RPMI7951 (cell line): ENCODE measurements at regions not wholly inside any gene's neighbourhood (a gene's known extent, or its start where the extent isn't known, plus 50 kb on each side); places are given as distances from the start of the nearest gene placed in this dataset.
A peak's percentile ranks its signal among the peaks of the same experiment; 100 is the strongest.

Source experiments
- DNase-seq: peaks from one replicate; pipeline ENCODE4 v3.0.0-alpha.2; 2012; ENCODE audit warnings: low read depth

- no peak for DNase-seq
These were observed 104.8 kb downstream of the SEC61B start for GRCh38 chr9:99326917-99327189.

GRCh38 chr9:99327667-99328066 is 105.6 kb downstream of the SEC61B start:
- no peak for DNase-seq

GRCh38 chr9:99335280-99335679 is 113.2 kb downstream of the SEC61B start:
- no peak for DNase-seq

- no peak for DNase-seq
These were observed 113.9 kb downstream of the SEC61B start for GRCh38 chr9:99336005-99336404.

GRCh38 chr9:99336531-99336930 is 114.4 kb downstream of the SEC61B start:
- DNase-seq, result no peak

- peak; percentile 35 for DNase-seq
These were observed 118.2 kb downstream of the SEC61B start for GRCh38 chr9:99340281-99340680.

GRCh38 chr9:99341686-99342085 is 119.6 kb downstream of the SEC61B start:
- peak; percentile 61 for DNase-seq

GRCh38 chr9:99345451-99345850 is 123.4 kb downstream of the SEC61B start:
- no peak for DNase-seq

GRCh38 chr9:99345942-99346341 is 123.9 kb downstream of the SEC61B start:
- peak; percentile 64 for DNase-seq

- DNase-seq, result peak; percentile 61
These were observed 125.5 kb downstream of the SEC61B start for GRCh38 chr9:99347568-99347967.

GRCh38 chr9:99348289-99348688 is 126.2 kb downstream of the SEC61B start:
- no peak for DNase-seq

GRCh38 chr9:99349870-99350269 is 127.8 kb downstream of the SEC61B start:
- DNase-seq, result no peak

GRCh38 chr9:99350461-99350860 is 128.4 kb downstream of the SEC61B start:
- DNase-seq, result no peak

- no peak for DNase-seq
These were observed 129.6 kb downstream of the SEC61B start for GRCh38 chr9:99351647-99352046.

- peak; percentile 76 for DNase-seq
These were observed 130.7 kb downstream of the SEC61B start for GRCh38 chr9:99352826-99353225.

- peak; percentile 91 for DNase-seq
These were observed 131.3 kb downstream of the SEC61B start for GRCh38 chr9:99353408-99353807.

GRCh38 chr9:99354104-99354503 is 132.0 kb downstream of the SEC61B start:
- DNase-seq, result peak; percentile 38

GRCh38 chr9:99356512-99356971 is 134.5 kb downstream of the SEC61B start:
- DNase-seq, result peak; percentile 78

GRCh38 chr9:99357575-99357974 is 135.5 kb downstream of the SEC61B start:
- peak; percentile 58 for DNase-seq

GRCh38 chr9:99358668-99359067 is 136.6 kb downstream of the SEC61B start:
- DNase-seq, result no peak

GRCh38 chr9:99359336-99359735 is 137.3 kb downstream of the SEC61B start:
- DNase-seq, result no peak

GRCh38 chr9:99360026-99360425 is 137.9 kb downstream of the SEC61B start:
- no peak for DNase-seq

- no peak for DNase-seq
These were observed 139.7 kb downstream of the SEC61B start for GRCh38 chr9:99361817-99362216.

GRCh38 chr9:99362321-99362720 is 140.2 kb downstream of the SEC61B start:
- no peak for DNase-seq

GRCh38 chr9:99363509-99363908 is 141.4 kb downstream of the SEC61B start:
- no peak for DNase-seq
